Ascending aorta (tissue), 2 donors: ENCODE measurements at regions not wholly inside any gene's neighbourhood (a gene's known extent, or its start where the extent isn't known, plus 50 kb on each side); places are given as distances from the start of the nearest gene placed in this dataset.

Experiments
- DNase-seq, 2 donors: peaks; one replicate each; pipeline ENCODE4 v3.0.0-alpha.2; 2019; ENCODE audit warnings: low spot score in 2 of 2
- H3K27ac ChIP-seq, 2 donors: fragments of 200-600 bp; sonication (generic); one replicate each; pipeline ENCODE4 v1.5.1; 2016 to 2017; ENCODE audit warnings: mild to moderate bottlenecking in 1 of 2
- H3K27me3 ChIP-seq: fragments of 200-600 bp; sonication (generic); one replicate; pipeline ENCODE4 v1.5.1; 2017
- H3K36me3 ChIP-seq, 2 donors: fragments of 200-600 bp; sonication (generic); one replicate each; pipeline ENCODE4 v1.5.1; 2016
- H3K4me1 ChIP-seq, 2 donors: fragments of 200-600 bp; sonication (generic); one replicate each; pipeline ENCODE4 v1.5.1; 2016 to 2017; ENCODE audit warnings: mild to moderate bottlenecking in 1 of 2
- H3K4me3 ChIP-seq, 2 donors: fragments of 200-600 bp; sonication (generic); one replicate each; pipeline ENCODE4 v1.5.1; 2016 to 2017; ENCODE audit warnings: mild to moderate bottlenecking in 1 of 2
- H3K9me3 ChIP-seq, 2 donors: fragments of 200-600 bp; sonication (generic); one replicate each; pipeline ENCODE4 v1.5.1; 2016
- intact Hi-C: fragments of 100-400 bp; cut with DNase I; formaldehyde crosslinking; loops from one replicate; pipeline ENCODE4 v1.15.1; 2023
- TF ChIP-seq, protein P1 (sequence below), 3 experiments: fragments of 200-600 bp in 2 of 3; fragments of 450-650 bp in 1 of 3; sonication (generic) in 2 of 3; IDR thresholded peaks; one replicate each; pipeline ENCODE4 v1.5.1; 2016 to 2019; ENCODE audit warnings: antibody characterized with exemption in 3 of 3, mild to moderate bottlenecking in 1 of 3, moderate library complexity in 1 of 3

DNA sequence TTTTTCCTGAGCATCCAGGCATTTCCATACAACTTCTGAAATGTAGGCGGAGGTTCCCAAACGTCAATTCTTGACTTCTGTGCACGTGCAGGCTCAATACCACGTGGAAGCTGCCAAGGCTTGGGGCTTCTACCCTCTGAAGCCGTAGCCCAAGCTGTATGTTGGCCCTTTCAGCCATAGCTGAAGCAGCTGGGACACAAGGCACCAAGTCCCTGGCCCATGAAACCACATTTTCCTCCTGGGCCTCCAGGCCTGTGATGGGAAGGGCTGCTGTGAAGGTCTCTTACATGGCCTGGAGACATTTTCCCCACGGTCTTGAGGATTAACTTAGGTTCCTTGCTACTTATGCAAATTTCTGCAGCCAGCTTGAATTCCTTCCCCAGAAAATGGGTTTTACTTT, 103.6 kb downstream of the NREP start:
- Histone ChIP-seq H3K9me3 (no peaks in the 10 kb centered on the region), H3K36me3 (no peaks in the 10 kb centered on the region), H3K27me3 (no peaks in the 10 kb centered on the region), H3K27ac (no peak overlapping the region), H3K4me1 (peaks cover 0 to 5% of the 10 kb centered on the region in 2 donors), H3K4me3 (no peak overlapping the region)
- no peak for DNase-seq
- TF ChIP-seq, protein P1, sequence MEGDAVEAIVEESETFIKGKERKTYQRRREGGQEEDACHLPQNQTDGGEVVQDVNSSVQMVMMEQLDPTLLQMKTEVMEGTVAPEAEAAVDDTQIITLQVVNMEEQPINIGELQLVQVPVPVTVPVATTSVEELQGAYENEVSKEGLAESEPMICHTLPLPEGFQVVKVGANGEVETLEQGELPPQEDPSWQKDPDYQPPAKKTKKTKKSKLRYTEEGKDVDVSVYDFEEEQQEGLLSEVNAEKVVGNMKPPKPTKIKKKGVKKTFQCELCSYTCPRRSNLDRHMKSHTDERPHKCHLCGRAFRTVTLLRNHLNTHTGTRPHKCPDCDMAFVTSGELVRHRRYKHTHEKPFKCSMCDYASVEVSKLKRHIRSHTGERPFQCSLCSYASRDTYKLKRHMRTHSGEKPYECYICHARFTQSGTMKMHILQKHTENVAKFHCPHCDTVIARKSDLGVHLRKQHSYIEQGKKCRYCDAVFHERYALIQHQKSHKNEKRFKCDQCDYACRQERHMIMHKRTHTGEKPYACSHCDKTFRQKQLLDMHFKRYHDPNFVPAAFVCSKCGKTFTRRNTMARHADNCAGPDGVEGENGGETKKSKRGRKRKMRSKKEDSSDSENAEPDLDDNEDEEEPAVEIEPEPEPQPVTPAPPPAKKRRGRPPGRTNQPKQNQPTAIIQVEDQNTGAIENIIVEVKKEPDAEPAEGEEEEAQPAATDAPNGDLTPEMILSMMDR (IDR thresholded peaks at IDR 0.05), result no peak
- intact Hi-C loops, result loop anchor here (10.0 kb wide), 1 partner anchor 491 kb away; no protein-coding TSS in a partner anchor

DNA sequence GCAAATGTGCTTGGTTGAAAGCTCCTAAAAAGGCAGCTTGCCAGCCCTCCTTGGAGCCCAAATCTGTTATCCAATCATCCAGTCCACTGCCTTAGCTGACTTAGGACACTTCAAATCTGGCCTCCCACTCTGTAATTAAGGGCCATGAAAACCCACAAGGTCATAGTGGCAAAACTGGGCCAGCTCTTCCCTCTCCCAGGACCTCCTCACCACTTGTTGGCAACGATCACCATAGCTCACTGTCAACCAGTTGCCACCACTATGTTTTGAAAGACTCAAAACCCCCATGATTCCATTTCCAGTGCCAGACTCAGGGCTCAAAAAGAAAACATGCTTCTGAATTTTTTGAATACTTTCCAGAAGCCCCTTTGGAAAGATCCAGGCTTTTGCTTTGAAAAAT, 107.5 kb downstream of the NREP start:
- H3K9me3 ChIP-seq, result no peaks in the 10 kb centered on the region
- intact Hi-C loops, result no loop called here
- TF ChIP-seq, protein P1 (IDR thresholded peaks at IDR 0.05), result no peak
- no peak for DNase-seq
- no peaks in the 10 kb centered on the region for H3K27me3 ChIP-seq
- no peak overlapping the region for H3K4me3 ChIP-seq
- no peak overlapping the region for H3K27ac ChIP-seq
- H3K4me1 ChIP-seq, result no peaks in the 10 kb centered on the region
- no peaks in the 10 kb centered on the region for H3K36me3 ChIP-seq

DNA sequence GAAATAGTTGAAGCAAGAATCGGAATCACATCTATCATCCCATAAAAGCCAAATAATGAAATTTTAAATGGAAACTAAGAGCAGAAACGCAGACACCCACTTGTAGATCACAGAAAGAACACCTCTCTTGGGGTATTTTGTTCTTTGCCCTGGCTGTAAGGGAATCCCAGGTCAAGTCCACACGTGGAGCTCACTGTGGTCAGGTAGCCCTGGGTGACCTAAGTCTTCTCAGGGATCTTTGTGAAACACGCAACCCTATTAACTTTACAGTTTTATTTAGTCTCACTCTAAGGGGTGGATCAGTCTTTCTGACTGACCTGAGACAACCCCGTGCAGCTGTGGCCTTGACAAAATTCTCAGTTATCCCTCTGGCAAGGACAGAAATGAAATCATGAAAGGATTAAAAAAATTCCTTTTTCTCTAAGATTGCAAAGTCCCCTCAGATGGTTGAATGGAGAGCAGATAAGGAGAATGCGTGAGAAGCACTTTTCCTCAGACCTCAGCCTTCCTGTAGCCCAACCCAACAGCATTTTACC, 111.6 kb downstream of the NREP start:
- intact Hi-C loops, result no loop called here
- TF ChIP-seq, protein P1 (IDR thresholded peaks at IDR 0.05), result no peak
- H3K4me1 ChIP-seq, result no peaks in the 10 kb centered on the region
- no peaks in the 10 kb centered on the region for H3K9me3 ChIP-seq
- H3K27ac ChIP-seq, result no peak overlapping the region
- H3K27me3 ChIP-seq, result no peaks in the 10 kb centered on the region
- H3K36me3 ChIP-seq, result no peaks in the 10 kb centered on the region
- no peak overlapping the region for H3K4me3 ChIP-seq
- no peak for DNase-seq

DNA sequence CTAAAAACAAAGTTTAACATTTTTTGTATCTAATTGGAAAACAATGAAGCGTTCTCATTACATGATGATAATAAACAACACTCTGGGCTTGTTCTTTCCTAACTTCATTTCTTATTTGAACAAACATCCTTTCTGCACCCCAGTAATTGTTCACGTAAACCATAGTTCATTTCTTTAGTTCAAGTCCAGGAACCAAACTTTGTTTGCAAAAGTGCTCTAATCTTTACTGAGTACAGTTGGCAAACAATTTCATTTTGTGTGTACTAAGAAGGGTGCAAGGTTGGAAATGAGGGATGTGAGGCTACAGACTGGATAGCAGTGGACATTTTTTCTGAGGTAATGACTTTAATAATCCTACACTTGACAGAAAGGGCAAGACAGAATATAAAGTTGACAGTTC, 113.5 kb downstream of the NREP start:
- H3K27me3 ChIP-seq, result no peaks in the 10 kb centered on the region
- H3K9me3 ChIP-seq, result peaks cover 0 to 3% of the 10 kb centered on the region in 2 donors
- no peak for DNase-seq
- no peaks in the 10 kb centered on the region for H3K36me3 ChIP-seq
- TF ChIP-seq, protein P1 (IDR thresholded peaks at IDR 0.05), result no peak
- intact Hi-C loops, result no loop called here
- no peak overlapping the region for H3K27ac ChIP-seq
- no peaks in the 10 kb centered on the region for H3K4me1 ChIP-seq
- no peak overlapping the region for H3K4me3 ChIP-seq

DNA sequence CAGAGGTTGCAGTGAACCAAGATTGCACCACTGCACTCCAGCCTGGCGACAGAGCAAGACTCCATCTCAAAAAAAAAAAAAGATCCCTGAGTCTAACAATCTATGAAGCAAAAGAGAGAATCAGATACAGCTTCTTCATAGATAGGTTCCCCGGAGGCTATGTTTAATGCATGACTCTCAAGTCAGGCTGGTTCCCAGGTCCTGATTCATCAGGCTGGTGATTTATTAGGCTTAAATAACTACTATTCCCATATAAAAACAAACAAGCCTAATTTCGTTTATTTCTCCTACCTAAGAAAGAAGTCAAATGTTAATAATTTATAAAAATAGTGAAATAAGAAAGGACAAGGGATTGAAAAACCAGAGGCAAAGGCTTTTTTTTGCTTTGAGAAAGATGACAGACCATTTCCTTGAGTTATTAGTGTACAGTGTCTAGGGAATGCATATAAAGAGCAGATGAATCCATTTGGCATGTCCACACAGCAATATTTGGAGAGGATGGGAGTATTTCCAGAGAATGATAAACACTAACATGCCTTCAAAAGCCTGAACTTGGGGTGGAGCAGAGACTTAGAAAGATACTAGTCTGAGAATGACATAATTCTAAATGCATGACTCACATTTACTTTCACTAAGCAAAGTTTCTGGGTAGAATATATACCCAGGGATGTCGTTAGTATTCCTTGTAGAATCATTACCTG, 115.3 kb downstream of the NREP start:
- Histone ChIP-seq H3K9me3 (peaks cover 0 to 3% of the 10 kb centered on the region in 2 donors), H3K4me1 (no peaks in the 10 kb centered on the region), H3K36me3 (no peaks in the 10 kb centered on the region), H3K4me3 (no peak overlapping the region), H3K27ac (no peak overlapping the region), H3K27me3 (no peaks in the 10 kb centered on the region)
- TF ChIP-seq, protein P1 (IDR thresholded peaks at IDR 0.05), result no peak
- no peak for DNase-seq
- intact Hi-C loops, result no loop called here
